ENCODE measurements at regions not wholly inside any gene's neighbourhood (a gene's known extent, or its start where the extent isn't known, plus 50 kb on each side); places are given as distances from the start of the nearest gene placed in this dataset.
"Not testable (repeated sequence)": the region's sequence is repeated elsewhere in the genome, so short reads cannot be mapped to it uniquely, and the experiment has no call there.

DNA sequence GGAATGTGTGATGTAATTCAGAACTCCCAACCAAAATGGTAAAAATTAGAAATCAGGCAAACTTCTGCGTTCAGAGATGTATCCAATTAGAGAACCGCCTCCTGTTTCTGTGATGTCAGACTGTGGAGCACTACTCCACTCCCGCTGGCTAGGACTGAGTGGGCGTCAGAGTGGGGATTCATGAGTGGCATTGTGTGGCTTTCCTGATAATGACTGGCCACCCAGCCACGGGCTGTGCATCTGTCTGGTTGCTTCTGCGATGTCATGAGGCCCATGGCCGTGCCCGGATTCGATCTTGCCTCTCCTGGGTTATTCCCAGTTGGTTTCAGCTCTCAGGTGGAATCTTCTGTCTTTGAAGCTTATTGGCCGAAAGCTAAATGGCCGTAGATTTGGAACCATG is 87.1 kb upstream of the KCNA1 start:
- no peak for DNase-seq

- no peak for DNase-seq
These were observed 85.3 kb upstream of the KCNA1 start for GRCh38 chr12:4824380-4824779.

- no peak for DNase-seq
These were observed 84.5 kb upstream of the KCNA1 start for GRCh38 chr12:4825011-4825858.

DNA sequence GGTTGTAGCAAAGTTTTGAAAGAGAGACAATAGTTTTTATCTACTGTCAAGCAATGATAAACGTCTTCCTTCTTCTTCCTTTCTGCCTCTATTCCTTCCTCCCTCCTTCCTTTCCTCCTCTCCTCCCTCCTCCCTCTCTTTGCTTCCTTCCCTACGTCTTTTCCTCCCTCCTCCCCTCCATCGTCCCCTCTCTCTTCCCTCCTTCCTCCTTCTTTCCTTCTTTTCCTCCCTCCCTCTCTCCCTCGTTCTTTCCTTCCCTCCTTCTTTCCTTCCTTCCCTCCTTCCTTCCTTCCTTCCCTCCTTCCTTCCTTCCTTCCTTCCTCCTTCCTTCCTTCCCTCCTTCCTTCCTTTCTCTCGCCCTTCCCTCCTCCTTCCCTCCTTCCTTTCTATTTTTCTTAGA is 82.8 kb upstream of the KCNA1 start:
- no peak for DNase-seq

DNA sequence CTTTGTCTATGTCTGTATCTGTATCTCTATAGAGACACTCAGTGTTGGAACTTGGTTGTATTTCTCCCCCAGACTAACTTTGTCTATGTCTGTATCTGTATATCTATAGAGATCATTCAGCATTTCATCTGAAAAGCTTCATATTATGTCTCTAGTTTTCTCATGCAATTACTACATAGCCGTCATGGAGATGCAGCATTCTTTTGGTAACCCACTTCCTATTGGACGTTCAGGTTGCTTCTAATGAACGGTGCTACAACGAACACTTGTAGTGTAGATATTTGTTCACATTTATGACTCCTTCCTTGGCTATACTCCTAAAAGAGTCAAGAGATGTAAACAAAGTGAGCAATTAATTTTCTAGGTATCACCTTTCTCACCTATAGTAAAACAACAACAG is 81.5 kb upstream of the KCNA1 start:
- DNase-seq, result no peak

DNA sequence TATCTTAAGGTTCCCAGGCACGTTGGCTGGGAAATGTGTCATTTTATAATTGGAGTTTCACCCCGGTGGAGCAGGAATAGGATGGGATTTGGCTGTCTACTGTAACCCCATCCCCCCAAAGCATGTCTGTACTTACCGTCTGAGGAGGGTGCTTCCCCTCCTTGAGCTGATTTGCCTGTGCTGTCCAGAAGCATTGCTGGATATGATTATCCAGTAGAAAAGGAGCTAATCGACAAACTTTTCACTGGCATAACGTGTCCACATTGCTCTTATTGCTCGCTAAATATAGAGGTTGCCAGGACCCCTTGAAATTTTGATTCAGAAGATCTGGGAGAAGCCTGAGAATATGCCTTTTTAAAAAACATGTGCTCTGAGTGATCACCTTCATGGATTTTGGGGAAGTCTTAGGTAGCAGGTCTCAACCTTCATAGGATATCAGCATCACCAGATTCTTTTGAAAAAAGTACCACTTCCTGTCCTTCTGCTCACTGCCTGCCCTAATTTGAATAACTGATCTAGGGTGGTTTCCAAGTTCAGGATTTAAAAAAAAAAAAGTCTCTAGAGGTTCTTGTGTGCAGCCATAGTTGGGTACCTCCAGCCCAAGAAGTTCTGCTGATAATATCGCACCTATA is 80.4 kb upstream of the KCNA1 start:
- DNase-seq, result no peak

DNA sequence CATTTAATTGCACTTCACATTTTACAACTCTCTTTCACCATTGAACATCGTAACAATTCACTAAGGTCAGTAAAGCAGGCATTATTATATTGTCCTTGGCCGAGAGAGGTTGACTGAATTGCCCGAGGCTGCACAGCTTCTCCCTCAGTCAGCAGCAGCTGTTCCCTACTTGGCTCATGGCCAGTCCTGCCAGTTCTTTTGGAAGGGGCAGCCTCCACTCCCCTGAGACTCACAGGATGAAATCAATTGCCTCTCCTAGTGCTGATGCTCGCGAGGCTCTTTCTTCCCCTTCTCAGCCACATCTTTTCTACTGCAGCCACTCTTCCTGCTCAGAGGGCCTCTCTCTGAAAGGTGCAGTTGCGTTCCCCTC is 79.9 kb upstream of the KCNA1 start:
- DNase-seq, result no peak

DNA sequence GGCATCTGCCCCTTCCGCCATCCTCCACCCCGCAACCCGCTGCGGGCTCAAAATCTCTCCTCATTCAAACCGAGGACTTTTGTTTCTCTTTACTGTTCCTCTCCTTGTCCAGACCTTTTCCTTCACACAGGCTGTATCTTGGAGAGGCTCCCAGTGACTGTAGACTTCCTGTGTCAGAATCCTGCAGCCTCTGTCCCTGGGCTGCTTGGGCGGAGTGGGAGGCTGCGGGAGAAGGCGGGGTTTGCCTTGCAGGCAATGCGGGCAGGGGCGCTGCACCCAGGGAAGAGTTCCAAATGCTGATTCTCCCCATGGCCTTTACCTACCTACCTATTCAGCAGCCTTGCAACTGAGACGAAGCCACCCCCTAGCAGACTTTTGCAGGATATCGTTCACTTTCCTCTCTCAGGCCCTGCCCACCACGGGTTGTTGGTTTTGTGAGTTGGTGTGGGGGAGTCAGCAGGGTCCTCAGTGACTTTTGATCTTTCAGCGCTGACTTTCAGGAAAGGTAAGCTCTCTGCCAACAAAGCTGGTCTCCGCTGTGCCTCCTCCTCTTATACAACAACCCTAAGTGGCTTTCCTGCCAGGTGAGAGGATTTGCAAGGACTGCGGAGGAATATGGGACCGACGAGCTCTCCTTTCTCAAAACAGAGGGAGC is 79.0 kb upstream of the KCNA1 start:
- DNase-seq, result no peak

DNA sequence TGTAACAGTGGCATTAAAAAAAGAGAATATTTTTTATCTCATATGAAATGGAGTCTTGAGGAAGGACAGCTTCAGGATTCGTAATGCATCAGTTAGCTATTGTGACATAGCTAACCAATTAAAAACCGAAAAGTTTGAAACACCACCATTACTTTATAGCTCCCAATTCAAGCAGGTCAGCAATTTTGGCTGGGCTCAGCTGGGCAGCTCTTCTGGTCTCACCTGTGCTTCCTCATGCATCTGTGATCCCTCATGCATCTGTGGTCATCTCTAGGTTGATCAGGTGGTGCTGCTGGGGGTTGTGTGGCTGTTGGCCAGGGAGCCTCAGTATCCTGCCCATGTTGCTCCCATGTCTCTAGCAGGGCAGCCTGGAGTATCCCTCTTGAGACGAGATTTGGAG is 76.7 kb upstream of the KCNA1 start:
- DNase-seq, result no peak

DNA sequence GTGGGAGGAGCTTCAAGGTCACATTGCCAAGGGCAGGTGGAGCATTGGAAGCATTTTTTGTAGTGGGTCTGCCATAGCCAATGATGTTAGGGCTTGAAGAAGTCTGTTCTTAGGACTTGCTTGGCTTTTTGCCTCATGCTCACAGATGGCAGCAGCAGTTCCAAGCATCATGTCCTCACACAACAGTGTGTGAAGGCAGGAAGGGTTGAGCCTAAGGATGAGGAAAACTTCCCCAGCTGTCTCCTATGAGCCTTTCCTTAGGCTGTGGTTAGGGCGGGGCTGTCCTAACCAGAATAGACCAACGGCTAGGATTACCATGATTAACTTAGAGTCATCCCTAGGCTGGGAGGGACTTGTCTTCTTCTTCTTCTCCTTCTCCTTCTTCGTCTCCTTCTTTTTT is 76.2 kb upstream of the KCNA1 start:
- no peak for DNase-seq

DNA sequence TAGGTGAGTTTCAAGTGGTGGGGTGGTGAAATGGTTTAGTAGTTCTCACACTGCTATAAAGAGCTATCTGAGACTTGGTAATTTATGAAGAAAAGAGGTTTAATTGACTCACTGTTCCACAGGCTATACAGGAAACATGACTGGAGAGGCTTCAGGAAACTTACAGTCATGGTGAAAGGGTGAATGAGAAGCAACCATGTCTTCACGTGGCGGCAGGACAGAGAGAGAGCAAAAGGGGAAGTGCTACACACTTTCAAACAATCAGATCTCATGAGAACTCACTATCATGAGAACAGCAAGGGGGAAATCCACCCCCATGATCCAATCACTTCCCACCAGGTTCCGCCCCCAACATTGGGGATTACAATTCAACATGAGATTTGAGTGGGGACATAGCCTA is 67.3 kb upstream of the KCNA1 start:
- not testable (repeated sequence) for DNase-seq

DNA sequence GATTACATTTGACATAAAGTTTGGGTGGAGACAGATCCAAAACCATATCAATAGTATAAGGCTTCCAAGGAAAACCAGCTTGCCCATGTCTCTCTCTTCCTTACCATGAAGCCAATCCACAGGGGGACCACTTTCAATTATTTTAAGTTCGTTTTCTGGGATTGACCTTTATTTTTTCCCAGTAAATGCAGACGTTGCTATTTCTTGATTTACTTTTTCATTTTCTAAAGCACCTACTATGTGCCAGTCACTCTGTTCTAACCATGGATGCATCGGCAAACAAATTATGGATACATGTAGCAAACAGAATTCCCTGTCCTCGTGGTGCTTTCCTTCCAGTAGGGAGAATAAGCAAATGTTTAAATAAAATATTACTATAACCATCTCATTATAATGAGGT is 65.8 kb upstream of the KCNA1 start:
- no peak for DNase-seq

DNA sequence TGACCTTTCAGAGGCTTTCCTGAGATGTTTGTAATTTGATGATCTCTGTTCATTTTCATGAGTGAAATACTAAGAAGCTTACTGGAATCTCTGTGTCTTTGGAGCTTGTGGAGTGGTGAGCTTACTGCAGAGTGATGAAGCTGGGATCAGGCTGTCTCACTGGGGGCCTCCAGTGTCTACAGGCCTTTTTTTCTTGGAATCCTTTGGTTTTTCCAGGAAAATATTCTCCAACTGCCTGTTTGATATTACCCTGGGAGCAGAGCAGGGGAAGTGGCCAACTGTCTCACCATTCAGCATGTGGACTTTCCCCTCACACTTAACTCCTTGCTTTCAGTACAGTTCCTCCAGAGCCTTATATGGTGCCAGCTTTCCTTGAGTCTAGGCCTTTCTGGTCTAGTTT is 62.0 kb upstream of the KCNA1 start:
- DNase-seq, result no peak

- DNase-seq, result peak in 1 of 2 donors; percentile 20
These were observed 60.6 kb upstream of the KCNA1 start for GRCh38 chr12:4849115-4849541.

DNA sequence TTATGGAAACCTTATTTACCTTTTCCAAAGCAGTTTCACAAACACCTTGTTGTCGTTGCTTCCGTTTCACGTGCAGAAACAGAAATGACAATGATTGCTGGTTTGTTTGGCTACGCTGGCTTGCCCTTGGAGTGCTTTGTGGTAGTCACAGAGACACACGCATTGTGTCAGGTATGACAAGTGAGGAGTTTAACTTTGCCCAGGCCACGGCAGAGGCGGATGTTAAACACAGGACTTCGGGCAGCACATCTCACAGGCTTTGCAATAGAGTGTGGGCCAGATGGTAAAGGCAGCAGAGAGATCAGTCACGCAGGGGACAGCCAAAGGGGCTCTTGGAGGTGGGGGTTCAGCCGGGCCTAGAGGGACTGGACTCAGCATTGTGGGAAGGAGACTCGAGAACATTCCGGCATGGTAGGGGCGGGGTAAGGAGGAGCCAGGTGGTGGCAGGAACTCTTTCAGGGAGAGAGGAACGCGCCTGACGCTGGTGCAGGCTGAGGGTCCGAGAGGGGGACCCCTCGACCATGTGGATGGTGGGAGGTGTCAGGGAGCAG is 59.8 kb upstream of the KCNA1 start:
- DNase-seq, result no peak

- no peak for DNase-seq
These were observed 58.8 kb upstream of the KCNA1 start for GRCh38 chr12:4850857-4851380.

DNA sequence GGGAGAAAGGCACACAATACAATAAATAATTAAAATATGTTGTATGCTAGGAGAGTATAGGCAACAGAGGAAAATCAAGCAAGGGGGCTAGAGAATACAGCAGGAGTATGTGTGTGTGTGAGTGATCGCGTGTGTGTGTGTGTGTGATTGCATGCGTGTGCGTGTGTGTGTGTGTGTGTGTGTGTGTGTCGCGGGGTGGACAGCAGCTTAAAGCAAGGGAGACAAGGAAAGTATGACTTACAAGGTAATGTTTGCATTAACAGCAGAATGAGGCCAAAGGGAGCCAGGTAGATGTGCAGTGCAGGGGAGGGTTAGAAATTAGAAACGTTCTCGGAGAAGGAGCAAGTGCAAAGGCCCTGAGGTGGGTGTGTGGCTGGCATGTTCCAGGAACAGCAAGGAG is 57.4 kb upstream of the KCNA1 start:
- DNase-seq, result no peak

GRCh38 chr12:4852911-4853310 is 56.8 kb upstream of the KCNA1 start:
- DNase-seq, result no peak

- DNase-seq, result peak; percentile 25 to 57
These were observed 54.4 kb upstream of the KCNA1 start for GRCh38 chr12:4855121-4855924.

DNA sequence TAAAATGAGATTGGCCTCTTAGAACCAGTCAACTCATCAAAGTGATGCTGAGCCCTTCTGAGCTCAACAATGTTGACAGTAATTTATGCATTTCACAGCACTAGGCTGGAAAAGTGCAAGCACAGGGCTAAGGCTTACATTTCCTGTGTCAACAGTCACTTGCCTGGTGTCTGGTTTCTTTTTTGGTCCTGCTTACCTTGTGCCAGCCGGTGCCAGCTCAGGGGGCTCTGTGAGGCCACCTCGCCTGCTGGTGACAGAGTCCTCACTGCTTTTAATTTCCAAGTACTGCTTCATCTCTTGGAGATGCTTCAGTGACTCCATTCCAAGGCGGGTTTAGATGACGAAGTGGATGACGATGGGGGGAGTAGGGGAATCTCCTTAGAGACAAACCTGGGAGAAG is 53.1 kb upstream of the KCNA1 start:
- DNase-seq, result no peak

GRCh38 chr12:4857472-4858291 is 52.0 kb upstream of the KCNA1 start:
- peak; percentile 51 to 72 for DNase-seq

DNA sequence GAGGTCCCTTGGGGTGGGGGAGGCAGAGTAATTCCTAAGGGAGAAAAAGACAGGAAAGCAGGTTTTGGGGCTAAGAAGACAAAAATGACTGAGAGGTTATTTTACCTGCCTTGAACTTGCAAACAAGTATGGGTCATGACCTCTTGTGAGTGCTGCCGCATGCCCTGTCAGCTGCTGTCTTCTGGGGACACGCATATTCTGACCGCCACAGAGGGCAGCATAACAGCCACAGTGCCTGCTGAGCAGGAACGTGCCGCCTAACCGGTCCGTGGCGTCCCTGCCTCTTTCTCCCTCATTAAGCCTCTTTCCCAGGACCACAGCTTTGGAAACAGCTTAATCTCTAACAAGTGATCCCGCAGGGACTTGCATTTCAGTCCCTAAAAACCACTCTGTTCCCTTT is 51.3 kb upstream of the KCNA1 start:
- DNase-seq, result no peak
